ENCODE measurements at regions not wholly inside any gene's neighbourhood (a gene's known extent, or its start where the extent isn't known, plus 50 kb on each side); places are given as distances from the start of the nearest gene placed in this dataset.

GRCh38 chr20:6580486-6580885 lies 187.0 kb upstream of the BMP2 start:
- DNase-seq (ENCODE audit: low spot score) = no peak
- H3K4me3 ChIP-seq (ENCODE audit: low read depth in 1 of 3, low read length in 3 of 3) = no peak overlapping the region
- H3K9ac ChIP-seq (ENCODE audit: low read depth in 1 of 2, low read length in 2 of 2) = no peak overlapping the region
- H3K9me3 ChIP-seq (ENCODE audit: control insufficient read depth in 4 of 4, low read length in 3 of 4) = no peaks in the 10 kb centered on the region
- TF ChIP-seq FOXA2 (IDR thresholded peaks at IDR 0.05) = no peak
- TF ChIP-seq RXRA (IDR thresholded peaks at IDR 0.05) = no peak
- TF ChIP-seq MAX (IDR thresholded peaks at IDR 0.05) = no peak
- no peak overlapping the region for H3K27ac ChIP-seq (ENCODE audit: low read depth in 1 of 2, low read length in 2 of 2)
- peaks cover 0 to 2% (median 0%) of the 10 kb centered on the region in 4 donors for H3K4me1 ChIP-seq (ENCODE audit: control insufficient read depth in 4 of 4, insufficient read depth in 4 of 4, low read length in 3 of 4)
- H3K27me3 ChIP-seq (ENCODE audit: control insufficient read depth in 4 of 4, insufficient read depth in 4 of 4, low read length in 3 of 4) = no peaks in the 10 kb centered on the region
- 78% methylated on average over 4 of the region's 4 CpGs for WGBS
- no peaks in the 10 kb centered on the region for H3K36me3 ChIP-seq (ENCODE audit: control insufficient read depth in 4 of 4, insufficient read depth in 3 of 4, low read depth in 1 of 4, low read length in 3 of 4)

- 87% methylated on average over 3 of the region's 3 CpGs for WGBS
- TF ChIP-seq NR2F2 (IDR thresholded peaks at IDR 0.05) (no peak), YY1 (IDR thresholded peaks at IDR 0.05) (no peak), SP1 (IDR thresholded peaks at IDR 0.05) (no peak), RAD21 (IDR thresholded peaks at IDR 0.05) (no peak), JUND (IDR thresholded peaks at IDR 0.05) (no peak), REST (IDR thresholded peaks at IDR 0.05) (no peak), FOXA1 (IDR thresholded peaks at IDR 0.05) (no peak), RXRA (IDR thresholded peaks at IDR 0.05) (no peak), HNF4A (conservative IDR thresholded peaks at IDR 0.05) (no peak), GABPA (IDR thresholded peaks at IDR 0.05 in 1 of 2, conservative IDR thresholded peaks at IDR 0.05 in 1 of 2) (no peak), ATF3 (IDR thresholded peaks at IDR 0.05) (no peak), CTCF (IDR thresholded peaks at IDR 0.05; ENCODE audit: low read depth, low read length, missing input control) (no peak), HNF4G (IDR thresholded peaks at IDR 0.05) (no peak), MAX (IDR thresholded peaks at IDR 0.05) (no peak)
Measured at GRCh38 chr20:6579824-6580223, 187.7 kb upstream of the BMP2 start.

More at GRCh38 chr20:6579824-6580223, 187.7 kb upstream of the BMP2 start:
- Histone ChIP-seq H3K27ac (ENCODE audit: low read depth in 1 of 2, low read length in 2 of 2) (no peak overlapping the region), H3K36me3 (ENCODE audit: control insufficient read depth in 4 of 4, insufficient read depth in 3 of 4, low read depth in 1 of 4, low read length in 3 of 4) (no peaks in the 10 kb centered on the region), H3K9ac (ENCODE audit: low read depth in 1 of 2, low read length in 2 of 2) (no peak overlapping the region), H3K4me3 (ENCODE audit: low read depth in 1 of 3, low read length in 3 of 3) (no peak overlapping the region), H3K9me3 (ENCODE audit: control insufficient read depth in 4 of 4, low read length in 3 of 4) (no peaks in the 10 kb centered on the region), H3K4me1 (ENCODE audit: control insufficient read depth in 4 of 4, insufficient read depth in 4 of 4, low read length in 3 of 4) (peaks cover 0 to 2% (median 0%) of the 10 kb centered on the region in 4 donors), H3K27me3 (ENCODE audit: control insufficient read depth in 4 of 4, insufficient read depth in 4 of 4, low read length in 3 of 4) (no peaks in the 10 kb centered on the region)
- no peak for DNase-seq (ENCODE audit: low spot score)
